Panc1 (cell line): ENCODE measurements at regions not wholly inside any gene's neighbourhood (a gene's known extent, or its start where the extent isn't known, plus 50 kb on each side); places are given as distances from the start of the nearest gene placed in this dataset.

Experiments
- ATAC-seq: fragments of 200-7000 bp; cut with Tn5 transposase; 2 replicates; pipeline ENCODE4 v1.9.1; 2020; ENCODE audit warnings: mild to moderate bottlenecking, moderate library complexity
- BruUV-seq: library from RNA; stranded (reverse); fragments of 400-500 nt; replicated peaks from 2 replicates; lab custom pipeline; 2021; lab: Mats Ljungman, UMichigan
- CTCF ChIA-PET: fragments of 300-600 bp; sonication (Branson Sonifier 250); formaldehyde crosslinking; loops from one replicate; lab custom pipeline; 2022; ENCODE audit warnings: antibody characterized with exemption; lab: Charles Lee
- POLR2A ChIA-PET: fragments of 300-600 bp; sonication (Branson Sonifier 250); formaldehyde crosslinking; loops from one replicate; lab custom pipeline; 2022; ENCODE audit warnings: antibody characterized with exemption; lab: Charles Lee
- DNase-seq: peaks from one replicate; pipeline ENCODE4 v3.0.0-alpha.2; 2010; ENCODE audit warnings: low read depth, low spot score
- H3K27ac ChIP-seq: 2 replicates; pipeline ENCODE4 v1.5.1; 2011; ENCODE audit warnings: mild to moderate bottlenecking, low read length, inconsistent platforms
- H3K27me3 ChIP-seq: fragments of 200-500 bp; sonication (Bioruptor generic); 2 replicates; pipeline ENCODE4 v1.6.0; 2014; ENCODE audit warnings: low read length, inconsistent platforms; ENCODE audit not compliant: control insufficient read depth, insufficient read depth
- H3K36me3 ChIP-seq: fragments of 200-500 bp; sonication (Bioruptor generic); 2 replicates; pipeline ENCODE4 v1.5.1; 2014; ENCODE audit warnings: inconsistent platforms, mild to moderate bottlenecking, low read length, moderate library complexity; ENCODE audit not compliant: control insufficient read depth, insufficient read depth
- H3K4me1 ChIP-seq: 2 replicates; pipeline ENCODE4 v1.5.1; 2011; ENCODE audit warnings: inconsistent platforms, mild to moderate bottlenecking, low read length, moderate library complexity; ENCODE audit not compliant: control insufficient read depth, insufficient read depth
- H3K4me3 ChIP-seq, 2 experiments: 2 replicates each; pipeline ENCODE4 v1.5.1; 2011 to 2012; ENCODE audit warnings: low read depth in 2 of 2, low read length in 2 of 2, mild to moderate bottlenecking in 2 of 2, inconsistent platforms in 1 of 2, moderate library complexity in 1 of 2
- H3K9me3 ChIP-seq: fragments of 200-500 bp; sonication (Bioruptor generic); 2 replicates; pipeline ENCODE4 v1.5.1; 2014; ENCODE audit warnings: low read depth, mild to moderate bottlenecking, inconsistent platforms, low read length, moderate library complexity; ENCODE audit not compliant: control insufficient read depth, insufficient read depth
- POLR2AphosphoS5 ChIP-seq: IDR thresholded peaks from 2 replicates; pipeline ENCODE4 v1.6.1; 2012; ENCODE audit warnings: mild to moderate bottlenecking, low read depth, low read length, moderate library complexity
- SIN3A ChIP-seq: IDR thresholded peaks from 2 replicates; pipeline ENCODE4 v1.6.1; 2012; ENCODE audit warnings: low read depth, mild to moderate bottlenecking, low read length, moderate library complexity, borderline replicate concordance; ENCODE audit not compliant: insufficient read depth
- TCF7L2 ChIP-seq: IDR thresholded peaks from 2 replicates; pipeline ENCODE4 v1.6.1; 2011; ENCODE audit warnings: mild to moderate bottlenecking, low read depth, low read length, inconsistent platforms
- in situ Hi-C: cut with HindIII; loops from 2 replicates; pipeline ENCODE4 v1.10.0; 2016; ENCODE audit warnings: low sequenced_read_pairs, low pct_unique_long_range_greater_than_20kb
- intact Hi-C: fragments of 100-400 bp; cut with micrococcal nuclease; formaldehyde crosslinking; loops from one replicate; pipeline ENCODE4 v1.10.0; 2022; ENCODE audit not compliant: unreplicated experiment
- TF ChIP-seq, protein P1 (sequence below), 2 experiments: IDR thresholded peaks; 2 replicates each; pipeline ENCODE4 v1.6.1; 2011 to 2012; ENCODE audit warnings: low read depth in 2 of 2, control low read depth in 1 of 2, low read length in 1 of 2, mild to moderate bottlenecking in 1 of 2, moderate library complexity in 1 of 2; ENCODE audit not compliant: insufficient read depth in 1 of 2
- TF ChIP-seq, protein P2 (sequence below): fragments of 450-650 bp; IDR thresholded peaks from 2 replicates; pipeline ENCODE4 v1.5.1; 2017; ENCODE audit warnings: mild to moderate bottlenecking

DNA sequence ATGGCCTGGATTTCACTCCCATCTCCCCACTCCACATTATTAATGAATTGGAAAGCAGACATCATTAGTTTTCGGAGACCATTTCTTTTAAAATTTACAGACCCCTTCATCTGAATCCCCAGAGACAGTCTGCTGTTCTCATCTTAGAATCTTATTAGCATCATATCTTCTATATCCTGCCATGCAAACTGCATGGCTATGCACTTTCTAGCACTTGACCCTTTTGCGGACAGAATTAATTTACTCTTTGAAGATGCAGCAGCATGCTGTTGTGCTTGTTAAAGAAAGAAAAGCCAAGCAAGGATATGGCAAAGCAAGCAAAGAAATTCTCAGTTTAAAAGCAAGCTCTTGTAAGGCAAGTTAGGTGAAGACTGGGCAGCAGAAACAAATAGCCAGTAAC is 201.2 kb upstream of the PMFBP1 start:
- H3K4me1 ChIP-seq, result no peaks in the 10 kb centered on the region
- BruUV-seq, result no TSS peak
- intact Hi-C loops, result no loop called here
- H3K36me3 ChIP-seq, result no peaks in the 10 kb centered on the region
- no peak overlapping the region for H3K27ac ChIP-seq
- ATAC-seq, result no peak
- H3K9me3 ChIP-seq, result no peaks in the 10 kb centered on the region
- H3K27me3 ChIP-seq, result no peaks in the 10 kb centered on the region
- TF ChIP-seq TCF7L2 (no peak), POLR2AphosphoS5 (no peak)
- DNase-seq, result no peak
- in situ Hi-C loops, result no loop called here
- POLR2A ChIA-PET, result no interaction called here
- CTCF ChIA-PET, result no interaction called here
- H3K4me3 ChIP-seq, result no peak overlapping the region

DNA sequence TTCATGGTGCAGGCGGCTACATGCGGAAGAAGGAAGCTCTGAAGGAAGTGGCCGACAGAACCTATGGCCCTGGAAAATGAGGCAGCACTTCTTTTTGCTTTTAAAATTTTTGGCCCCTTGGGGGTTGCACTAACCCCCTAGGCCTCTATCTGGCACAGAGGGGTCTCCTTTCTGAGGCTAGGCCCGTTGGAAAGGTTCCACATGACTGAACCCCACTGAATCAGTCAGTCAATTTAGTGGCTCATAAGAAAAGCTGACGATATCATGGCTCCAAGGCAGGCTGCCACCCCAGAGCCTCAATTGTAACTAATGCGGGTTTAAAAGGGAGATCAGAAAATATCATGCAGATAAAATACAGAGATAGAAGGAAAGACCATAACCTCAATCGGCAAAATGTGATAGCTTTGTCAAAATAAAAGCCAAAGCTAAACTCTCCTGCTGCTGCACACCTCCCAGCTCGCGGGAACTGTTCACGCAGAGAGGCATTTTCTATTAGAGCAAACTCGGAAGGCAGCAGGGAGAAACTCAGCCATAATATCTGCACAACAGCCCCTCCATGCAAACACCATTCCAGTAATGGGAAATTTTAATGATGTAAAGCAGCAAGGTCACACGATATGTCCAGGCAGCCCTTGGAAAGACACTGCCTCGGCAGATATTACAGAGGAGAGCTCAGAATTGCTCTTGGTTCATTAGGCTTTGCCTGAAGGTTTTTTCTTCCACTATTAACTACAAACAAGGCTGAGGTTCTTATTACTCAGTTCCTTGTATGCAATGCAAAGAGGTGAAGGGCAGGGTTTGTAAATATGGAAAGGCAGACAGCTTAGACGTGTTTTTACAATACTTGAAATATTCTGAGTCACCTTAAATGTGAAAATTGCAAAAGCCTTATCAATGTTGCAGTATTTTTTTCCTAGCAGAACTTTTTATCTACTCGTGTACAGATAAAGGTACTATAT is 200.4 kb upstream of the PMFBP1 start:
- no peaks in the 10 kb centered on the region for H3K4me1 ChIP-seq
- ChIA-PET CTCF (no interaction called here), POLR2A (no interaction called here)
- no peaks in the 10 kb centered on the region for H3K27me3 ChIP-seq
- no peaks in the 10 kb centered on the region for H3K9me3 ChIP-seq
- H3K27ac ChIP-seq, result no peak overlapping the region
- H3K4me3 ChIP-seq, result no peak overlapping the region
- BruUV-seq, result no TSS peak
- DNase-seq (no peak), ATAC-seq (no peak)
- in situ Hi-C loops, result no loop called here
- intact Hi-C loops, result no loop called here
- TF ChIP-seq, protein P1, sequence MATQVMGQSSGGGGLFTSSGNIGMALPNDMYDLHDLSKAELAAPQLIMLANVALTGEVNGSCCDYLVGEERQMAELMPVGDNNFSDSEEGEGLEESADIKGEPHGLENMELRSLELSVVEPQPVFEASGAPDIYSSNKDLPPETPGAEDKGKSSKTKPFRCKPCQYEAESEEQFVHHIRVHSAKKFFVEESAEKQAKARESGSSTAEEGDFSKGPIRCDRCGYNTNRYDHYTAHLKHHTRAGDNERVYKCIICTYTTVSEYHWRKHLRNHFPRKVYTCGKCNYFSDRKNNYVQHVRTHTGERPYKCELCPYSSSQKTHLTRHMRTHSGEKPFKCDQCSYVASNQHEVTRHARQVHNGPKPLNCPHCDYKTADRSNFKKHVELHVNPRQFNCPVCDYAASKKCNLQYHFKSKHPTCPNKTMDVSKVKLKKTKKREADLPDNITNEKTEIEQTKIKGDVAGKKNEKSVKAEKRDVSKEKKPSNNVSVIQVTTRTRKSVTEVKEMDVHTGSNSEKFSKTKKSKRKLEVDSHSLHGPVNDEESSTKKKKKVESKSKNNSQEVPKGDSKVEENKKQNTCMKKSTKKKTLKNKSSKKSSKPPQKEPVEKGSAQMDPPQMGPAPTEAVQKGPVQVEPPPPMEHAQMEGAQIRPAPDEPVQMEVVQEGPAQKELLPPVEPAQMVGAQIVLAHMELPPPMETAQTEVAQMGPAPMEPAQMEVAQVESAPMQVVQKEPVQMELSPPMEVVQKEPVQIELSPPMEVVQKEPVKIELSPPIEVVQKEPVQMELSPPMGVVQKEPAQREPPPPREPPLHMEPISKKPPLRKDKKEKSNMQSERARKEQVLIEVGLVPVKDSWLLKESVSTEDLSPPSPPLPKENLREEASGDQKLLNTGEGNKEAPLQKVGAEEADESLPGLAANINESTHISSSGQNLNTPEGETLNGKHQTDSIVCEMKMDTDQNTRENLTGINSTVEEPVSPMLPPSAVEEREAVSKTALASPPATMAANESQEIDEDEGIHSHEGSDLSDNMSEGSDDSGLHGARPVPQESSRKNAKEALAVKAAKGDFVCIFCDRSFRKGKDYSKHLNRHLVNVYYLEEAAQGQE (IDR thresholded peaks at IDR 0.05; ENCODE audit: insufficient read depth in 1 of 2, low read depth in 2 of 2, low read length in 1 of 2), result no peak
- TF ChIP-seq TCF7L2 (no peak), SIN3A (no peak), POLR2AphosphoS5 (no peak)
- TF ChIP-seq, protein P2, sequence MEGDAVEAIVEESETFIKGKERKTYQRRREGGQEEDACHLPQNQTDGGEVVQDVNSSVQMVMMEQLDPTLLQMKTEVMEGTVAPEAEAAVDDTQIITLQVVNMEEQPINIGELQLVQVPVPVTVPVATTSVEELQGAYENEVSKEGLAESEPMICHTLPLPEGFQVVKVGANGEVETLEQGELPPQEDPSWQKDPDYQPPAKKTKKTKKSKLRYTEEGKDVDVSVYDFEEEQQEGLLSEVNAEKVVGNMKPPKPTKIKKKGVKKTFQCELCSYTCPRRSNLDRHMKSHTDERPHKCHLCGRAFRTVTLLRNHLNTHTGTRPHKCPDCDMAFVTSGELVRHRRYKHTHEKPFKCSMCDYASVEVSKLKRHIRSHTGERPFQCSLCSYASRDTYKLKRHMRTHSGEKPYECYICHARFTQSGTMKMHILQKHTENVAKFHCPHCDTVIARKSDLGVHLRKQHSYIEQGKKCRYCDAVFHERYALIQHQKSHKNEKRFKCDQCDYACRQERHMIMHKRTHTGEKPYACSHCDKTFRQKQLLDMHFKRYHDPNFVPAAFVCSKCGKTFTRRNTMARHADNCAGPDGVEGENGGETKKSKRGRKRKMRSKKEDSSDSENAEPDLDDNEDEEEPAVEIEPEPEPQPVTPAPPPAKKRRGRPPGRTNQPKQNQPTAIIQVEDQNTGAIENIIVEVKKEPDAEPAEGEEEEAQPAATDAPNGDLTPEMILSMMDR, result no peak
- H3K36me3 ChIP-seq, result no peaks in the 10 kb centered on the region
